ENCODE measurements at regions not wholly inside any gene's neighbourhood (a gene's known extent, or its start where the extent isn't known, plus 50 kb on each side); places are given as distances from the start of the nearest gene placed in this dataset.
"Not testable (repeated sequence)": the region's sequence is repeated elsewhere in the genome, so short reads cannot be mapped to it uniquely, and the experiment has no call there.

GRCh38 chrX:18068045-18068444 is 152.6 kb downstream of the BEND2 start:
- TF ChIP-seq, protein P1, sequence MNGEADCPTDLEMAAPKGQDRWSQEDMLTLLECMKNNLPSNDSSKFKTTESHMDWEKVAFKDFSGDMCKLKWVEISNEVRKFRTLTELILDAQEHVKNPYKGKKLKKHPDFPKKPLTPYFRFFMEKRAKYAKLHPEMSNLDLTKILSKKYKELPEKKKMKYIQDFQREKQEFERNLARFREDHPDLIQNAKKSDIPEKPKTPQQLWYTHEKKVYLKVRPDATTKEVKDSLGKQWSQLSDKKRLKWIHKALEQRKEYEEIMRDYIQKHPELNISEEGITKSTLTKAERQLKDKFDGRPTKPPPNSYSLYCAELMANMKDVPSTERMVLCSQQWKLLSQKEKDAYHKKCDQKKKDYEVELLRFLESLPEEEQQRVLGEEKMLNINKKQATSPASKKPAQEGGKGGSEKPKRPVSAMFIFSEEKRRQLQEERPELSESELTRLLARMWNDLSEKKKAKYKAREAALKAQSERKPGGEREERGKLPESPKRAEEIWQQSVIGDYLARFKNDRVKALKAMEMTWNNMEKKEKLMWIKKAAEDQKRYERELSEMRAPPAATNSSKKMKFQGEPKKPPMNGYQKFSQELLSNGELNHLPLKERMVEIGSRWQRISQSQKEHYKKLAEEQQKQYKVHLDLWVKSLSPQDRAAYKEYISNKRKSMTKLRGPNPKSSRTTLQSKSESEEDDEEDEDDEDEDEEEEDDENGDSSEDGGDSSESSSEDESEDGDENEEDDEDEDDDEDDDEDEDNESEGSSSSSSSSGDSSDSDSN (CRISPR knock-in tag; IDR thresholded peaks at IDR 0.05), result not testable (repeated sequence)
- TF ChIP-seq, protein P2, sequence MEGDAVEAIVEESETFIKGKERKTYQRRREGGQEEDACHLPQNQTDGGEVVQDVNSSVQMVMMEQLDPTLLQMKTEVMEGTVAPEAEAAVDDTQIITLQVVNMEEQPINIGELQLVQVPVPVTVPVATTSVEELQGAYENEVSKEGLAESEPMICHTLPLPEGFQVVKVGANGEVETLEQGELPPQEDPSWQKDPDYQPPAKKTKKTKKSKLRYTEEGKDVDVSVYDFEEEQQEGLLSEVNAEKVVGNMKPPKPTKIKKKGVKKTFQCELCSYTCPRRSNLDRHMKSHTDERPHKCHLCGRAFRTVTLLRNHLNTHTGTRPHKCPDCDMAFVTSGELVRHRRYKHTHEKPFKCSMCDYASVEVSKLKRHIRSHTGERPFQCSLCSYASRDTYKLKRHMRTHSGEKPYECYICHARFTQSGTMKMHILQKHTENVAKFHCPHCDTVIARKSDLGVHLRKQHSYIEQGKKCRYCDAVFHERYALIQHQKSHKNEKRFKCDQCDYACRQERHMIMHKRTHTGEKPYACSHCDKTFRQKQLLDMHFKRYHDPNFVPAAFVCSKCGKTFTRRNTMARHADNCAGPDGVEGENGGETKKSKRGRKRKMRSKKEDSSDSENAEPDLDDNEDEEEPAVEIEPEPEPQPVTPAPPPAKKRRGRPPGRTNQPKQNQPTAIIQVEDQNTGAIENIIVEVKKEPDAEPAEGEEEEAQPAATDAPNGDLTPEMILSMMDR (CRISPR knock-in tag; IDR thresholded peaks at IDR 0.05), result not testable (repeated sequence)
